ENCODE measurements at regions not wholly inside any gene's neighbourhood (a gene's known extent, or its start where the extent isn't known, plus 50 kb on each side); places are given as distances from the start of the nearest gene placed in this dataset.

GRCh38 chr7:116135306-116135705 lies 75.0 kb upstream of the TES start:
- H3K9me3 ChIP-seq, result no peaks in the 10 kb centered on the region
- intact Hi-C loops (cut with DNase I; ENCODE audit: low total_unique reads), result no loop called here
- in situ Hi-C loops (cut with MboI; ENCODE audit: low pct_ligation_motif_present in 1 of 4, low pct_unique_long_range_greater_than_20kb in 1 of 4, low sequenced_read_pairs in 3 of 4), result no loop called here
- 60 to 66% methylated on average over 4 of the region's 4 CpGs for WGBS, 2 donors (ENCODE audit: low coverage in 1 of 2)
- H3K27me3 ChIP-seq, result no peaks in the 10 kb centered on the region
- H3K4me1 ChIP-seq, result no peaks in the 10 kb centered on the region
- no peak for DNase-seq
- H3K36me3 ChIP-seq, result no peaks in the 10 kb centered on the region
- TF ChIP-seq POLR2A (IDR thresholded peaks at IDR 0.05), result no peak
- no peak for TF ChIP-seq EP300 (IDR thresholded peaks at IDR 0.05; ENCODE audit: low read depth)
- no peak for TF ChIP-seq CTCF (IDR thresholded peaks at IDR 0.05)
- TF ChIP-seq POLR2AphosphoS5 (IDR thresholded peaks at IDR 0.05), result no peak
- no peak overlapping the region for H3K4me3 ChIP-seq
- no peak overlapping the region for H3K27ac ChIP-seq

- no peaks in the 10 kb centered on the region for H3K27me3 ChIP-seq
- TF ChIP-seq CTCF (IDR thresholded peaks at IDR 0.05) (peak; percentile 63 to 77 (median 73)), POLR2AphosphoS5 (IDR thresholded peaks at IDR 0.05) (no peak)
- no peak overlapping the region for H3K4me3 ChIP-seq
- WGBS, 2 donors (ENCODE audit: low coverage in 1 of 2), result 0 to 3% methylated on average over 2 of the region's 2 CpGs
- no peaks in the 10 kb centered on the region for H3K4me1 ChIP-seq
- intact Hi-C loops (cut with DNase I; ENCODE audit: low total_unique reads), result no loop called here
- H3K9me3 ChIP-seq, result no peaks in the 10 kb centered on the region
- in situ Hi-C loops (cut with MboI; ENCODE audit: low pct_ligation_motif_present in 1 of 4, low pct_unique_long_range_greater_than_20kb in 1 of 4, low sequenced_read_pairs in 3 of 4), result no loop called here
- no peaks in the 10 kb centered on the region for H3K36me3 ChIP-seq
- H3K27ac ChIP-seq, result peak overlapping the region in 2 of 4 donors; percentile 36 to 53
- no peak for DNase-seq
Observed at GRCh38 chr7:116138202-116138801, 72.0 kb upstream of the TES start.

- Histone ChIP-seq H3K4me3 (no peak overlapping the region), H3K36me3 (no peaks in the 10 kb centered on the region), H3K27me3 (no peaks in the 10 kb centered on the region), H3K27ac (peak overlapping the region in 3 of 4 donors; percentile 36 to 53 (median 49)), H3K9me3 (no peaks in the 10 kb centered on the region), H3K4me1 (no peaks in the 10 kb centered on the region)
- WGBS, 2 donors (ENCODE audit: low coverage in 1 of 2), result 65 to 71% methylated on average over 6 of the region's 6 CpGs
- intact Hi-C loops (cut with DNase I; ENCODE audit: low total_unique reads) (no loop called here), in situ Hi-C loops (cut with MboI; ENCODE audit: low pct_ligation_motif_present in 1 of 4, low pct_unique_long_range_greater_than_20kb in 1 of 4, low sequenced_read_pairs in 3 of 4) (no loop called here)
- DNase-seq, result no peak
- TF ChIP-seq CTCF (IDR thresholded peaks at IDR 0.05) (no peak), EP300 (IDR thresholded peaks at IDR 0.05; ENCODE audit: low read depth) (no peak), POLR2AphosphoS5 (IDR thresholded peaks at IDR 0.05) (no peak)
Observed at GRCh38 chr7:116139007-116139406, 71.3 kb upstream of the TES start.

- in situ Hi-C loops (cut with MboI; ENCODE audit: low pct_ligation_motif_present in 1 of 4, low pct_unique_long_range_greater_than_20kb in 1 of 4, low sequenced_read_pairs in 3 of 4) (no loop called here), intact Hi-C loops (cut with DNase I; ENCODE audit: low total_unique reads) (no loop called here)
- no peak for DNase-seq
- Histone ChIP-seq H3K27me3 (no peaks in the 10 kb centered on the region), H3K36me3 (no peaks in the 10 kb centered on the region), H3K4me3 (no peak overlapping the region), H3K4me1 (no peaks in the 10 kb centered on the region), H3K27ac (peak overlapping the region in 2 of 4 donors; percentile 36 to 53), H3K9me3 (no peaks in the 10 kb centered on the region)
- TF ChIP-seq CTCF (IDR thresholded peaks at IDR 0.05), result no peak
Observed at GRCh38 chr7:116139807-116140206, 70.5 kb upstream of the TES start.

Measured in transverse colon (tissue), 4 donors.